ENCODE measurements at regions not wholly inside any gene's neighbourhood (a gene's known extent, or its start where the extent isn't known, plus 50 kb on each side); places are given as distances from the start of the nearest gene placed in this dataset.

GRCh38 chr2:5175231-5175630, 517.0 kb upstream of the SOX11 start:
- DNase-seq (ENCODE audit: low read depth), result no peak
- Histone ChIP-seq H3K4me3 (ENCODE audit: low read depth, low read length) (no peak overlapping the region), H3K36me3 (ENCODE audit: control insufficient read depth, insufficient read depth, low read length) (no peaks in the 10 kb centered on the region), H3K27me3 (ENCODE audit: control insufficient read depth, insufficient read depth, low read length) (no peaks in the 10 kb centered on the region)
- TF ChIP-seq, protein P1, sequence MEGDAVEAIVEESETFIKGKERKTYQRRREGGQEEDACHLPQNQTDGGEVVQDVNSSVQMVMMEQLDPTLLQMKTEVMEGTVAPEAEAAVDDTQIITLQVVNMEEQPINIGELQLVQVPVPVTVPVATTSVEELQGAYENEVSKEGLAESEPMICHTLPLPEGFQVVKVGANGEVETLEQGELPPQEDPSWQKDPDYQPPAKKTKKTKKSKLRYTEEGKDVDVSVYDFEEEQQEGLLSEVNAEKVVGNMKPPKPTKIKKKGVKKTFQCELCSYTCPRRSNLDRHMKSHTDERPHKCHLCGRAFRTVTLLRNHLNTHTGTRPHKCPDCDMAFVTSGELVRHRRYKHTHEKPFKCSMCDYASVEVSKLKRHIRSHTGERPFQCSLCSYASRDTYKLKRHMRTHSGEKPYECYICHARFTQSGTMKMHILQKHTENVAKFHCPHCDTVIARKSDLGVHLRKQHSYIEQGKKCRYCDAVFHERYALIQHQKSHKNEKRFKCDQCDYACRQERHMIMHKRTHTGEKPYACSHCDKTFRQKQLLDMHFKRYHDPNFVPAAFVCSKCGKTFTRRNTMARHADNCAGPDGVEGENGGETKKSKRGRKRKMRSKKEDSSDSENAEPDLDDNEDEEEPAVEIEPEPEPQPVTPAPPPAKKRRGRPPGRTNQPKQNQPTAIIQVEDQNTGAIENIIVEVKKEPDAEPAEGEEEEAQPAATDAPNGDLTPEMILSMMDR (IDR thresholded peaks at IDR 0.05; ENCODE audit: insufficient read depth, low read length, severe bottlenecking), result no peak
- no peak for FAIRE-seq

DNA sequence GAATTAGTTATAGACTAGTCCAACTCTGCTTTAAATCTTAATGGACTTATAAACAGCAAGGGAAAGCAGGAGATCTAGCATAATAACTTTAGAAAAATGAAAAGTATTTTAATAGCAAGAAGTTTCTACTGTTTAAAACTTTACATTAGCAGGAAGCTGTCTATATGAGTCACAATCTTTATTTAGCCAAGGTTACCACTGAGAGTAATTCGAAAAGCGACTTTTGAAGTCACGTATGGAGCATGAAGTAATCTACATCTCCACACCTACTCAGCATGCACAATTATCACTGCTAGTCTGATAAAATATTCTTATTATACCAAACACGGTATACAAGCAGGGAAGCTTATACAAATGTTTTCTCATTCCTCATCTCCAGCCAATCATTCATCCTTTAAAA, 515.4 kb upstream of the SOX11 start:
- FAIRE-seq (no peak), DNase-seq (ENCODE audit: low read depth) (peak; percentile 51)
- TF ChIP-seq, protein P1 (IDR thresholded peaks at IDR 0.05; ENCODE audit: insufficient read depth, low read length, severe bottlenecking), result no peak
- Histone ChIP-seq H3K36me3 (ENCODE audit: control insufficient read depth, insufficient read depth, low read length) (no peaks in the 10 kb centered on the region), H3K4me3 (ENCODE audit: low read depth, low read length) (no peak overlapping the region), H3K27me3 (ENCODE audit: control insufficient read depth, insufficient read depth, low read length) (no peaks in the 10 kb centered on the region)

DNA sequence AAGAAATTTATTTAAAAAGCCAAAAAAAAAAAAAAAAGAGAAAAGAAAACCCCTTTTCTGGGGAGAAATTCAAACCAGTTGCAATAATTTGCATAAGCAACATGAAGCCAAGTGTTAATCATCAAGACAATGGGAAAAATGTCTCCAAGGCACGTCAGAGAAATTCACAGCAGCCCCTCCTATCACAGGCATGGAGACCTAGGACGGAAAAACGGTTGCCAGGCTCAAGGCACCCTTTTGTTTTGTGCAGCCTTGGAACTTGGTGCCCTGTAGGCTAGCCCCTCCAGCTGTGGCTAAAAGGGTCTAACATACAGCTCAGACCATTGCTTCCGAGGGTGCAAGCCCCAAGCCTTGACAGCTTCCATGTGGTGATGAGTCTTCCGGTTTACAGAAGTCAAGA, 509.2 kb upstream of the SOX11 start:
- TF ChIP-seq, protein P1 (IDR thresholded peaks at IDR 0.05; ENCODE audit: insufficient read depth, low read length, severe bottlenecking), result no peak
- no peak for FAIRE-seq
- H3K27me3 ChIP-seq (ENCODE audit: control insufficient read depth, insufficient read depth, low read length), result no peaks in the 10 kb centered on the region
- no peak overlapping the region for H3K4me3 ChIP-seq (ENCODE audit: low read depth, low read length)
- no peak for DNase-seq (ENCODE audit: low read depth)
- no peaks in the 10 kb centered on the region for H3K36me3 ChIP-seq (ENCODE audit: control insufficient read depth, insufficient read depth, low read length)

DNA sequence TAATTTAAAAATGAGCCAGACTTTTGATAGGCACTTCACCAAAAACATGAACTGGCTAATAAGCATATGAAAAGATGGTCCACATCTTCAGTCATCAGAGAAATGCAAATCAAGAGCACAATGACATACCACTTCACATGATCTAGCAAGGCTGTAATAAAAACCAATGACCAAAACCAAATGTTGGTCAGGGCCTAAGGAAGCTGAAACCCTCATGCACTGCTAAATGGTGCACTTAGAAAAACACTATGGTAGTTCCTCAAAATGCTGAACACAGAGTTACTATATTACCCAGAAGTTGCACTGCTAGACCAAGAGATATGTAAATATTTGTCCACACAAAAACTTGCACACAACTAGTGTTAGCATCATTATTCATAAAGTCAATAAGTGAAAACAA, 504.9 kb upstream of the SOX11 start:
- Histone ChIP-seq H3K36me3 (ENCODE audit: control insufficient read depth, insufficient read depth, low read length) (no peaks in the 10 kb centered on the region), H3K27me3 (ENCODE audit: control insufficient read depth, insufficient read depth, low read length) (no peaks in the 10 kb centered on the region), H3K4me3 (ENCODE audit: low read depth, low read length) (no peak overlapping the region)
- TF ChIP-seq, protein P1 (IDR thresholded peaks at IDR 0.05; ENCODE audit: insufficient read depth, low read length, severe bottlenecking), result no peak
- no peak for DNase-seq (ENCODE audit: low read depth)
- FAIRE-seq, result no peak

DNA sequence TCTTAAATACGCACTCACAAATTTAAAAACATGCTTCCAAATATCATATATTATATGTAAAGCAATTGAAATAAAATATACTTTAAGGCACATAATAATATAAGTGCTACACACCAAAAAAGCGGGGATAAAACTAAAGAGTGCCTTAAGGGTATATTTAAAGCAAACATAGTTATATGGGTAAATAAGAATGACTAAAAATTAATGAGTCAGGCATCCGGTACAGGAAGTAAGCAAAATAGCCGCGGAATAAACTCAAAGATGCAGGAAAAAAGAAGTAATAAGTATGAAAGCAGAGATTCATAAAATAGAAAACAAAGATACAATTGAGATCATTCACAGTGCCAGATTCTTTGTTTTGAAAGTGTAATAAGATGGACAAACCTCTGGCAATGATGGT, 503.5 kb upstream of the SOX11 start:
- H3K27me3 ChIP-seq (ENCODE audit: control insufficient read depth, insufficient read depth, low read length), result no peaks in the 10 kb centered on the region
- TF ChIP-seq, protein P1 (IDR thresholded peaks at IDR 0.05; ENCODE audit: insufficient read depth, low read length, severe bottlenecking), result no peak
- no peaks in the 10 kb centered on the region for H3K36me3 ChIP-seq (ENCODE audit: control insufficient read depth, insufficient read depth, low read length)
- FAIRE-seq (no peak), DNase-seq (ENCODE audit: low read depth) (peak; percentile 71)
- no peak overlapping the region for H3K4me3 ChIP-seq (ENCODE audit: low read depth, low read length)

GRCh38 chr2:5190023-5190422, 502.2 kb upstream of the SOX11 start:
- peak; percentile 68 for DNase-seq (ENCODE audit: low read depth)
- TF ChIP-seq, protein P1 (IDR thresholded peaks at IDR 0.05; ENCODE audit: insufficient read depth, low read length, severe bottlenecking), result no peak
- Histone ChIP-seq H3K36me3 (ENCODE audit: control insufficient read depth, insufficient read depth, low read length) (no peaks in the 10 kb centered on the region), H3K27me3 (ENCODE audit: control insufficient read depth, insufficient read depth, low read length) (no peaks in the 10 kb centered on the region), H3K4me3 (ENCODE audit: low read depth, low read length) (no peak overlapping the region)
- FAIRE-seq, result no peak
